PC-3 (cell line): ENCODE measurements at regions not wholly inside any gene's neighbourhood (a gene's known extent, or its start where the extent isn't known, plus 50 kb on each side); places are given as distances from the start of the nearest gene placed in this dataset.
A peak's percentile ranks its signal among the peaks of the same experiment; 100 is the strongest.

Experiments used
- ATAC-seq: fragments of 200-7000 bp; cut with Tn5 transposase; 2 replicates; pipeline ENCODE4 v1.9.1; 2020; ENCODE audit warnings: mild to moderate bottlenecking, moderate library complexity
- BruUV-seq: library from RNA; stranded (reverse); fragments of 400-500 nt; replicated peaks from 2 replicates; lab custom pipeline; 2021; lab: Mats Ljungman, UMichigan
- CTCF ChIA-PET: fragments of 300-600 bp; sonication (Branson Sonifier 250); formaldehyde crosslinking; loops from one replicate; lab custom pipeline; 2022; ENCODE audit warnings: antibody characterized with exemption; lab: Charles Lee
- POLR2A ChIA-PET: fragments of 300-600 bp; sonication (Branson Sonifier 250); formaldehyde crosslinking; loops from one replicate; lab custom pipeline; 2022; ENCODE audit warnings: antibody characterized with exemption; ENCODE audit not compliant: unreplicated experiment; lab: Charles Lee
- DNase-seq: peaks from one replicate; pipeline ENCODE4 v3.0.0-alpha.2; 2015
- H2AFZ ChIP-seq: fragments of 300-600 bp; sonication (generic); 2 replicates; pipeline ENCODE4 v1.6.0; 2016; ENCODE audit warnings: antibody characterized with exemption, low read length
- H3F3A ChIP-seq: fragments of 300-600 bp; sonication (generic); one replicate; pipeline ENCODE4 v1.6.0; 2017; ENCODE audit warnings: antibody characterized with exemption, low read length, control low read depth, mild to moderate bottlenecking; ENCODE audit not compliant: unreplicated experiment
- H3K27ac ChIP-seq: fragments of 300-600 bp; sonication (generic); 2 replicates; pipeline ENCODE4 v1.5.1; 2016; ENCODE audit warnings: mild to moderate bottlenecking, low read length
- H3K27me3 ChIP-seq: fragments of 300-600 bp; sonication (generic); 2 replicates; pipeline ENCODE4 v1.6.1; 2016; ENCODE audit warnings: low read length, mixed read lengths
- H3K36me3 ChIP-seq: fragments of 300-600 bp; sonication (generic); 2 replicates; pipeline ENCODE4 v1.6.1; 2016; ENCODE audit warnings: low read depth, mixed run types, low read length, mixed read lengths
- H3K4me1 ChIP-seq: fragments of 300-600 bp; sonication (generic); 2 replicates; pipeline ENCODE4 v1.5.1; 2016; ENCODE audit warnings: low read length; ENCODE audit not compliant: insufficient read depth
- H3K4me2 ChIP-seq: fragments of 300-600 bp; sonication (generic); 2 replicates; pipeline ENCODE4 v1.6.0; 2016; ENCODE audit warnings: low read length
- H3K4me3 ChIP-seq: fragments of 300-600 bp; sonication (generic); 2 replicates; pipeline ENCODE4 v1.5.1; 2016; ENCODE audit warnings: mild to moderate bottlenecking, low read length, mixed read lengths
- H3K79me2 ChIP-seq: fragments of 300-600 bp; sonication (generic); 2 replicates; pipeline ENCODE4 v1.6.1; 2017; ENCODE audit warnings: low read length, mixed read lengths
- H3K9ac ChIP-seq: fragments of 300-600 bp; sonication (generic); 2 replicates; pipeline ENCODE4 v1.6.0; 2016; ENCODE audit warnings: mild to moderate bottlenecking, low read length
- H3K9me2 ChIP-seq: fragments of 300-600 bp; sonication (generic); replicated peaks from 2 replicates; pipeline ENCODE4 v1.6.1; 2016; ENCODE audit warnings: mixed run types, low read length, mixed read lengths
- H3K9me3 ChIP-seq: fragments of 300-600 bp; sonication (generic); 2 replicates; pipeline ENCODE4 v1.6.1; 2016; ENCODE audit warnings: low read length, mixed read lengths
- H4K20me1 ChIP-seq: fragments of 300-600 bp; sonication (generic); 2 replicates; pipeline ENCODE4 v1.6.1; 2016; ENCODE audit warnings: low read length, mixed read lengths
- CTCF ChIP-seq: fragments of 300-600 bp; sonication (generic); conservative IDR thresholded peaks from 2 replicates; pipeline ENCODE4 v1.5.1; 2017; ENCODE audit warnings: antibody characterized with exemption, low read depth, mild to moderate bottlenecking, low read length
- EZH2 ChIP-seq: fragments of 300-600 bp; sonication (generic); IDR thresholded peaks from one replicate; pipeline ENCODE4 v1.6.1; 2017; ENCODE audit warnings: antibody characterized with exemption, mild to moderate bottlenecking, low read length; ENCODE audit not compliant: unreplicated experiment
- EZH2phosphoT487 ChIP-seq: fragments of 300-600 bp; sonication (generic); IDR thresholded peaks from 2 replicates; pipeline ENCODE4 v1.6.1; 2018; ENCODE audit warnings: mild to moderate bottlenecking, antibody characterized with exemption, low read length, borderline replicate concordance
- intact Hi-C: fragments of 100-400 bp; cut with micrococcal nuclease; formaldehyde crosslinking; loops from 2 replicates; pipeline ENCODE4 v1.9.0; 2023

- CTCF ChIA-PET, result no interaction called here
- no peaks in the 10 kb centered on the region for H3K79me2 ChIP-seq
- no peaks in the 10 kb centered on the region for H3K9me3 ChIP-seq
- POLR2A ChIA-PET, result no interaction called here
- no peak overlapping the region for H3K9ac ChIP-seq
- ATAC-seq (no peak), DNase-seq (no peak)
- no peaks in the 10 kb centered on the region for H3K4me1 ChIP-seq
- no peaks in the 10 kb centered on the region for H3K9me2 ChIP-seq
- no peaks in the 10 kb centered on the region for H4K20me1 ChIP-seq
- TF ChIP-seq CTCF (no peak), EZH2 (no peak), EZH2phosphoT487 (no peak)
- no peaks in the 10 kb centered on the region for H3F3A ChIP-seq
- H3K4me2 ChIP-seq, result no peak overlapping the region
- intact Hi-C loops, result no loop called here
- no peaks in the 10 kb centered on the region for H3K27me3 ChIP-seq
- BruUV-seq, result no TSS peak
- H3K4me3 ChIP-seq, result no peak overlapping the region
- H2AFZ ChIP-seq, result peak overlapping the region; percentile 30; the same call in 1 of the 2 replicates
- no peak overlapping the region for H3K27ac ChIP-seq
- no peaks in the 10 kb centered on the region for H3K36me3 ChIP-seq
Measured at GRCh38 chr5:29238115-29238514, 1955.4 kb upstream of the CDH6 start.

- POLR2A ChIA-PET, result no interaction called here
- Histone ChIP-seq H2AFZ (no peak overlapping the region), H3K36me3 (no peaks in the 10 kb centered on the region), H3K9me2 (no peaks in the 10 kb centered on the region), H4K20me1 (no peaks in the 10 kb centered on the region), H3K4me3 (no peak overlapping the region), H3K9me3 (no peaks in the 10 kb centered on the region), H3F3A (no peaks in the 10 kb centered on the region), H3K27me3 (no peaks in the 10 kb centered on the region), H3K4me1 (no peaks in the 10 kb centered on the region), H3K4me2 (no peak overlapping the region), H3K9ac (no peak overlapping the region), H3K27ac (no peak overlapping the region), H3K79me2 (no peaks in the 10 kb centered on the region)
- DNase-seq, result no peak
- no TSS peak for BruUV-seq
- intact Hi-C loops, result no loop called here
- ATAC-seq, result no peak
- CTCF ChIA-PET, result interaction anchor here (0.6 kb wide), 1 partner anchor 136 kb away, joined by 3 read pairs; no protein-coding TSS in a partner anchor
- no peak for TF ChIP-seq EZH2
- no peak for TF ChIP-seq EZH2phosphoT487
- TF ChIP-seq CTCF, result no peak
Measured at GRCh38 chr5:29231154-29231553, 1962.3 kb upstream of the CDH6 start.

- no peaks in the 10 kb centered on the region for H3K36me3 ChIP-seq
- TF ChIP-seq EZH2phosphoT487 (no peak), EZH2 (no peak), CTCF (no peak)
Measured at GRCh38 chr5:29230591-29230990, 1962.9 kb upstream of the CDH6 start.

More at GRCh38 chr5:29230591-29230990, 1962.9 kb upstream of the CDH6 start:
- Histone ChIP-seq H3K4me1 (no peaks in the 10 kb centered on the region), H3K4me3 (no peak overlapping the region), H2AFZ (no peak overlapping the region), H3K79me2 (no peaks in the 10 kb centered on the region), H3F3A (no peaks in the 10 kb centered on the region), H3K27me3 (no peaks in the 10 kb centered on the region), H3K9me3 (no peaks in the 10 kb centered on the region), H3K4me2 (no peak overlapping the region), H3K9me2 (no peaks in the 10 kb centered on the region), H3K27ac (no peak overlapping the region), H3K9ac (no peak overlapping the region), H4K20me1 (no peaks in the 10 kb centered on the region)
- no TSS peak for BruUV-seq
- intact Hi-C loops, result no loop called here
- POLR2A ChIA-PET, result no interaction called here
- DNase-seq (no peak), ATAC-seq (no peak)
- CTCF ChIA-PET, result no interaction called here
